ENCODE measurements at regions not wholly inside any gene's neighbourhood (a gene's known extent, or its start where the extent isn't known, plus 50 kb on each side); places are given as distances from the start of the nearest gene placed in this dataset.

DNA sequence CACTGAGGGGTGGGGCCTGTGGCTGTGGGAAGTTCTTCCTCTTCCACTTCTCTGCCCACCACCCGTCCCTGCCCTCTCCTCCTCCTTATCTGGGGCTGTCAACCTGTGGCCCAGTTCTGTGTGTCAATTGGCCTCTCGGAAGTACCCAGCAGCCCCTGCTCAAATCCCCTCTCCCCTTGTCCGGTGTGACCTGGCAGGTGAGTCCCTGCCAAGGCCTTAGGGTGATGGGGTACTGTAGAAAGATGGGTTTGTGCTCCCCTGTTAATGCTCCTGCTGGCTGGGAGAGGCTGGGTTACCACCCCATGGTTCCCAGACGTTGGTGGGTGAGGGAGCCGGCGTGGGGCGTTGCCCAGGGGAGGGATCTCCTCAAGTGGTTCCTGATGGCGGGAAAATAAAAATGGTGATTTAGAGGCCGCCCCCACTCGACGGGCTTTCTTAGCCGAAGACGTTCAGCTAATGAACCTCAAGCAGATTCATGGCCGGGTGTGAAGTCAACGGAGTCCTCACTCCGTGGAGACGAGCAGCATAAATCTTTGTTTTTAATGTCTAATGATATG, 141.2 kb downstream of the URI1 start:
- Histone ChIP-seq H3K27me3 (replicated peaks; ENCODE audit: control insufficient read depth, insufficient read depth, low read length, poor library complexity, severe bottlenecking) (peaks cover 5% of the 10 kb centered on the region), H3K27ac (ENCODE audit: insufficient read depth, low read length, poor library complexity, severe bottlenecking) (no peak overlapping the region), H3K36me3 (ENCODE audit: control insufficient read depth, insufficient read depth, low read length) (no peaks in the 10 kb centered on the region), H3K4me3 (ENCODE audit: insufficient read depth, low read depth, low read length, poor library complexity, severe bottlenecking) (no peak overlapping the region), H3K9me3 (ENCODE audit: control insufficient read depth, low read length) (no peaks in the 10 kb centered on the region), H3K4me1 (ENCODE audit: control insufficient read depth, insufficient read depth, low read length, poor library complexity, severe bottlenecking) (no peaks in the 10 kb centered on the region)
- no peak for DNase-seq

- Histone ChIP-seq H3K4me3 (ENCODE audit: insufficient read depth, low read depth, low read length, poor library complexity, severe bottlenecking) (no peak overlapping the region), H3K36me3 (ENCODE audit: control insufficient read depth, insufficient read depth, low read length) (no peaks in the 10 kb centered on the region), H3K27me3 (replicated peaks; ENCODE audit: control insufficient read depth, insufficient read depth, low read length, poor library complexity, severe bottlenecking) (peaks cover 5% of the 10 kb centered on the region), H3K27ac (ENCODE audit: insufficient read depth, low read length, poor library complexity, severe bottlenecking) (no peak overlapping the region), H3K9me3 (ENCODE audit: control insufficient read depth, low read length) (no peaks in the 10 kb centered on the region), H3K4me1 (ENCODE audit: control insufficient read depth, insufficient read depth, low read length, poor library complexity, severe bottlenecking) (no peaks in the 10 kb centered on the region)
- DNase-seq = no peak
Measured at GRCh38 chr19:30083701-30084156, 141.7 kb downstream of the URI1 start.

GRCh38 chr19:30084390-30084819, 142.4 kb downstream of the URI1 start:
- Histone ChIP-seq H3K4me3 (ENCODE audit: insufficient read depth, low read depth, low read length, poor library complexity, severe bottlenecking) (no peak overlapping the region), H3K27me3 (replicated peaks; ENCODE audit: control insufficient read depth, insufficient read depth, low read length, poor library complexity, severe bottlenecking) (peaks cover 5% of the 10 kb centered on the region), H3K9me3 (ENCODE audit: control insufficient read depth, low read length) (no peaks in the 10 kb centered on the region), H3K4me1 (ENCODE audit: control insufficient read depth, insufficient read depth, low read length, poor library complexity, severe bottlenecking) (no peaks in the 10 kb centered on the region), H3K36me3 (ENCODE audit: control insufficient read depth, insufficient read depth, low read length) (no peaks in the 10 kb centered on the region), H3K27ac (ENCODE audit: insufficient read depth, low read length, poor library complexity, severe bottlenecking) (no peak overlapping the region)
- no peak for DNase-seq

DNA sequence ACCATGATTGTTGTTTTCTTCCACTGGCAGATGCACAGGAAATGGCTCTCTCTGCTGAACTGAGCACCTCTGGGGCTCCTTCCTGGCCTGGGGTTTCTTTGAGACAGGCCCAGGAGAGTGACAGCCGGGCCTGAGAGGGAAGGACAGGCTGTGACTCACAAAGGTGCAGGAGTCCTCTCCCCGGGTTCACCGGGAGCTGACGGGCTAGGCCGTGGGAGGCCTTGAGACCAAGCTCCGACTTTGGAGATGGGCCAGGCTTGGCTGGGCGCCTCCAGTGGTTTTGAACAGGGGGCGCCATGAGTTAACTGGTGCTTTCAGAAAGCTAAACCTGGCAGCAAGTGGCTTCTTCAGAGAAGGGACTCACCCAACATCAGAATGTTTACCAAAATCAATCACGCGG, 143.4 kb downstream of the URI1 start:
- no peak for DNase-seq

GRCh38 chr19:30086220-30086619, 144.2 kb downstream of the URI1 start:
- Histone ChIP-seq H3K27ac (ENCODE audit: insufficient read depth, low read length, poor library complexity, severe bottlenecking) (no peak overlapping the region), H3K4me3 (ENCODE audit: insufficient read depth, low read depth, low read length, poor library complexity, severe bottlenecking) (no peak overlapping the region), H3K36me3 (ENCODE audit: control insufficient read depth, insufficient read depth, low read length) (no peaks in the 10 kb centered on the region), H3K9me3 (ENCODE audit: control insufficient read depth, low read length) (no peaks in the 10 kb centered on the region), H3K4me1 (ENCODE audit: control insufficient read depth, insufficient read depth, low read length, poor library complexity, severe bottlenecking) (no peaks in the 10 kb centered on the region), H3K27me3 (replicated peaks; ENCODE audit: control insufficient read depth, insufficient read depth, low read length, poor library complexity, severe bottlenecking) (peaks cover 5% of the 10 kb centered on the region)
- DNase-seq = no peak

More for the DNA sequence above, 143.4 kb downstream of the URI1 start:
- Histone ChIP-seq H3K27me3 (replicated peaks; ENCODE audit: control insufficient read depth, insufficient read depth, low read length, poor library complexity, severe bottlenecking) (peaks cover 5% of the 10 kb centered on the region), H3K36me3 (ENCODE audit: control insufficient read depth, insufficient read depth, low read length) (no peaks in the 10 kb centered on the region), H3K4me1 (ENCODE audit: control insufficient read depth, insufficient read depth, low read length, poor library complexity, severe bottlenecking) (no peaks in the 10 kb centered on the region), H3K9me3 (ENCODE audit: control insufficient read depth, low read length) (no peaks in the 10 kb centered on the region), H3K27ac (ENCODE audit: insufficient read depth, low read length, poor library complexity, severe bottlenecking) (no peak overlapping the region), H3K4me3 (ENCODE audit: insufficient read depth, low read depth, low read length, poor library complexity, severe bottlenecking) (no peak overlapping the region)

DNA sequence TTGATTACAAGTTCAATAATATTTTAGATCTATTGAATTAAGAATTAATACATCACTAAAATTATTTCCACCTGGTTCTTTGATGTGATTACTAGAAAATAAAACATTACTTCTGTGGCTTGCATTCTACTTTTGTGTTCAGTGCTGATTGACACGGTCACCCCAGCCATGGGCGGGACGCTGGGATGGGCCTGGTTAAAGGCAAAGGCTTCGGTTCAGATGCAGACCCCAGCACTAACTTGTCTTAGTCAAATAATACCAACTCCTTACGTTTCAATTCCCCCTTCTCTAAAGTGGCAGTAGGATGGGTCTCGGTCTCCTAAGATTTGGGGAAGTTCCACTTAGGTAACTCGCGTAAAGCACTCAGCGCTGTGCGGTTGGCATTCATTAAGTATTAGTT, 144.9 kb downstream of the URI1 start:
- Histone ChIP-seq H3K36me3 (ENCODE audit: control insufficient read depth, insufficient read depth, low read length) (no peaks in the 10 kb centered on the region), H3K27me3 (replicated peaks; ENCODE audit: control insufficient read depth, insufficient read depth, low read length, poor library complexity, severe bottlenecking) (peaks cover 5% of the 10 kb centered on the region), H3K9me3 (ENCODE audit: control insufficient read depth, low read length) (no peaks in the 10 kb centered on the region), H3K4me3 (ENCODE audit: insufficient read depth, low read depth, low read length, poor library complexity, severe bottlenecking) (no peak overlapping the region), H3K27ac (ENCODE audit: insufficient read depth, low read length, poor library complexity, severe bottlenecking) (no peak overlapping the region), H3K4me1 (ENCODE audit: control insufficient read depth, insufficient read depth, low read length, poor library complexity, severe bottlenecking) (no peaks in the 10 kb centered on the region)
- no peak for DNase-seq

DNA sequence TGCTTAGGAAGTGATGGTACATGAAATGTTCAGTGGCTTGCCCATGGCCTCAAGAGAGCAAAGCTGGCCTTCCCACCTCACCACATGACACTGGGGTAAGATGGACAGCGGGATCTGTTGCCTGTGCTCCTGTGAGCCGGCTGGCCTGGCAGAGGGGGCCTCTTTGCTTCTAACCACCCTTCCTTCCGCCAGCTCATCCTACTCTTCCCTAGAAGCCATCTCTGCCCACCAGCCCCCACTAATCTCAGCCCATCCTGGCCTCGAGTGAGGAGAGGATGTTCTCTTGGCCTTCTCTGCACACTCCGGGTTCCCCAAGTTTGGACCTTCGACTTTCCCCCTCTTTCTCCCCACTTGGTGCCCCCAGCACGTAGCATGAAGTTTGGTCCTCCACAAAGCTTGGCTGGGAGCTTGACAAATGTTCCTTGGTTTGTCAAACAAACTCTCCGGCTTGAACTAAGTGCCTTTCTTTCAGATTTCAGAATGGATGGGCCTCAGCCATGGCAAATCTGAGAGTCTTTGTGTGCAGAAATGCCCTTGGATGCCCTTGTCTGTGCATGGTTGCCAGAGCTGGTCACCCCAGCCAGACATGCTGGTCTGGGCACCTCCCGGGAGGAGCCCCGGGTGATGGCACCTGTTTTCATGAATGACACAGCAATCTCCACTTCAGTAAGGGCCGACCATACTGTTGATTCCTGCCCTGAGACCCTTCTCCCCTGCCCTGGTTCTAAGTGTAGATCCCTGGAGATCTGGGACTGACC, 145.5 kb downstream of the URI1 start:
- Histone ChIP-seq H3K9me3 (ENCODE audit: control insufficient read depth, low read length) (no peaks in the 10 kb centered on the region), H3K4me3 (ENCODE audit: insufficient read depth, low read depth, low read length, poor library complexity, severe bottlenecking) (no peak overlapping the region), H3K36me3 (ENCODE audit: control insufficient read depth, insufficient read depth, low read length) (no peaks in the 10 kb centered on the region), H3K27me3 (replicated peaks; ENCODE audit: control insufficient read depth, insufficient read depth, low read length, poor library complexity, severe bottlenecking) (peaks cover under 1% of the 10 kb centered on the region), H3K27ac (ENCODE audit: insufficient read depth, low read length, poor library complexity, severe bottlenecking) (no peak overlapping the region), H3K4me1 (ENCODE audit: control insufficient read depth, insufficient read depth, low read length, poor library complexity, severe bottlenecking) (no peaks in the 10 kb centered on the region)
- no peak for DNase-seq

DNA sequence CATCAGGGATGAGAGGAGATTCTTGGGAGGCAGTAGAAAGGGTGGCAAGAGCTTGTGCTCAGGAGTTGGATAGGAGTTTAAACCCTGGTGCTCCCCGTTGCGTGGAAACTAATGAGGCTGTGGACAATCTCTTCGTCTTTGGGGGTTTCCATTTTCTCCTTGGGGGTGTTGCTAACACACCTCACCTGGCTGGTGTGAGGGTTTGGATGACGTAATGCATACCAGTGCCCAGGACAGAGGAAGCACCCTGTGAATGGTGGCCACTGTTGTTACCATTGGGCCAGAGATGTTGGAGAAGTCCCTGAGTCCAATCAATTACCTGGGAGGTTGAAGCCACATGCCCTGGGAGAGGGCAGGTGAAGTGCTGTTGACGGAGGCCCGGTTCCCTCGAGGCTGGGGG, 146.5 kb downstream of the URI1 start:
- Histone ChIP-seq H3K4me1 (ENCODE audit: control insufficient read depth, insufficient read depth, low read length, poor library complexity, severe bottlenecking) (no peaks in the 10 kb centered on the region), H3K4me3 (ENCODE audit: insufficient read depth, low read depth, low read length, poor library complexity, severe bottlenecking) (no peak overlapping the region), H3K36me3 (ENCODE audit: control insufficient read depth, insufficient read depth, low read length) (no peaks in the 10 kb centered on the region), H3K27ac (ENCODE audit: insufficient read depth, low read length, poor library complexity, severe bottlenecking) (no peak overlapping the region), H3K9me3 (ENCODE audit: control insufficient read depth, low read length) (no peaks in the 10 kb centered on the region), H3K27me3 (replicated peaks; ENCODE audit: control insufficient read depth, insufficient read depth, low read length, poor library complexity, severe bottlenecking) (no peaks in the 10 kb centered on the region)
- DNase-seq = no peak

- no peak for DNase-seq
- Histone ChIP-seq H3K4me3 (ENCODE audit: insufficient read depth, low read depth, low read length, poor library complexity, severe bottlenecking) (no peak overlapping the region), H3K4me1 (ENCODE audit: control insufficient read depth, insufficient read depth, low read length, poor library complexity, severe bottlenecking) (no peaks in the 10 kb centered on the region), H3K36me3 (ENCODE audit: control insufficient read depth, insufficient read depth, low read length) (no peaks in the 10 kb centered on the region), H3K27ac (ENCODE audit: insufficient read depth, low read length, poor library complexity, severe bottlenecking) (no peak overlapping the region), H3K9me3 (ENCODE audit: control insufficient read depth, low read length) (no peaks in the 10 kb centered on the region), H3K27me3 (replicated peaks; ENCODE audit: control insufficient read depth, insufficient read depth, low read length, poor library complexity, severe bottlenecking) (no peaks in the 10 kb centered on the region)
Measured at GRCh38 chr19:30089086-30089665, 147.1 kb downstream of the URI1 start.

- H3K36me3 ChIP-seq (ENCODE audit: control insufficient read depth, insufficient read depth, low read length) = no peaks in the 10 kb centered on the region
- no peaks in the 10 kb centered on the region for H3K4me1 ChIP-seq (ENCODE audit: control insufficient read depth, insufficient read depth, low read length, poor library complexity, severe bottlenecking)
- no peaks in the 10 kb centered on the region for H3K27me3 ChIP-seq (replicated peaks; ENCODE audit: control insufficient read depth, insufficient read depth, low read length, poor library complexity, severe bottlenecking)
- no peak overlapping the region for H3K27ac ChIP-seq (ENCODE audit: insufficient read depth, low read length, poor library complexity, severe bottlenecking)
- no peak overlapping the region for H3K4me3 ChIP-seq (ENCODE audit: insufficient read depth, low read depth, low read length, poor library complexity, severe bottlenecking)
- no peaks in the 10 kb centered on the region for H3K9me3 ChIP-seq (ENCODE audit: control insufficient read depth, low read length)
- DNase-seq = no peak
Measured at GRCh38 chr19:30090476-30090875, 148.4 kb downstream of the URI1 start.
